Neural cell (in vitro differentiated cells): ENCODE measurements at regions not wholly inside any gene's neighbourhood (a gene's known extent, or its start where the extent isn't known, plus 50 kb on each side); places are given as distances from the start of the nearest gene placed in this dataset.

Experiments
- EP300 ChIP-seq: fragments of 450-650 bp; conservative IDR thresholded peaks from 2 replicates; pipeline ENCODE4 v1.6.1; 2014; ENCODE audit warnings: antibody characterized with exemption, mild to moderate bottlenecking, moderate library complexity; ENCODE audit not compliant: poor library complexity, severe bottlenecking
- POLR2AphosphoS5 ChIP-seq: IDR thresholded peaks from 2 replicates; pipeline ENCODE4 v1.6.1; 2012
- SMC3 ChIP-seq: fragments of 450-650 bp; conservative IDR thresholded peaks from 2 replicates; pipeline ENCODE4 v1.6.1; 2014; ENCODE audit warnings: antibody characterized with exemption, mild to moderate bottlenecking, moderate library complexity; ENCODE audit not compliant: poor library complexity
- TF ChIP-seq, protein P1 (sequence below): fragments of 450-650 bp; IDR thresholded peaks from 2 replicates; pipeline ENCODE4 v1.5.1; 2014; ENCODE audit warnings: antibody characterized with exemption, mild to moderate bottlenecking, moderate library complexity; ENCODE audit not compliant: poor library complexity, severe bottlenecking
- TF ChIP-seq, protein P2 (sequence below): IDR thresholded peaks from 2 replicates; pipeline ENCODE4 v1.6.1; 2012; ENCODE audit warnings: borderline replicate concordance

DNA sequence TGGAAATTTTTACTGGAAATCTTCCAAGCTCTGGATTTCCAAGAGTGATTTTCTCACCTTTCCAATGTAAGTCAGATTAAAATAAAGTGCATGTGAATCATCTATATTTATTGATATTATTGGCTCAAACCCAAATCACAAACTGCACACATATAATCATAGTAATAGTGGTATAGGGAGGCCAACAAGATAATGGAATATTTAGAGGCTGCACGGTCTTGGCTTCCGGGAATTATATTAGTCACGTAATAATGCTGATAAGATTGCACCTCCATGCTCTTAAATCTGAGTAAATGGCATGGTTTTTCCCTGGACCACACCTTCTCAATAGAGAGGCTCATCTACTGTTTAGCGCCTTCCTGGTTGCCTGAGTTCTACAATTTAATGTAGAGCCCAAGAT is 567.1 kb upstream of the NR2F2 start:
- TF ChIP-seq, protein P1, sequence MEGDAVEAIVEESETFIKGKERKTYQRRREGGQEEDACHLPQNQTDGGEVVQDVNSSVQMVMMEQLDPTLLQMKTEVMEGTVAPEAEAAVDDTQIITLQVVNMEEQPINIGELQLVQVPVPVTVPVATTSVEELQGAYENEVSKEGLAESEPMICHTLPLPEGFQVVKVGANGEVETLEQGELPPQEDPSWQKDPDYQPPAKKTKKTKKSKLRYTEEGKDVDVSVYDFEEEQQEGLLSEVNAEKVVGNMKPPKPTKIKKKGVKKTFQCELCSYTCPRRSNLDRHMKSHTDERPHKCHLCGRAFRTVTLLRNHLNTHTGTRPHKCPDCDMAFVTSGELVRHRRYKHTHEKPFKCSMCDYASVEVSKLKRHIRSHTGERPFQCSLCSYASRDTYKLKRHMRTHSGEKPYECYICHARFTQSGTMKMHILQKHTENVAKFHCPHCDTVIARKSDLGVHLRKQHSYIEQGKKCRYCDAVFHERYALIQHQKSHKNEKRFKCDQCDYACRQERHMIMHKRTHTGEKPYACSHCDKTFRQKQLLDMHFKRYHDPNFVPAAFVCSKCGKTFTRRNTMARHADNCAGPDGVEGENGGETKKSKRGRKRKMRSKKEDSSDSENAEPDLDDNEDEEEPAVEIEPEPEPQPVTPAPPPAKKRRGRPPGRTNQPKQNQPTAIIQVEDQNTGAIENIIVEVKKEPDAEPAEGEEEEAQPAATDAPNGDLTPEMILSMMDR: no peak
- TF ChIP-seq, protein P2, sequence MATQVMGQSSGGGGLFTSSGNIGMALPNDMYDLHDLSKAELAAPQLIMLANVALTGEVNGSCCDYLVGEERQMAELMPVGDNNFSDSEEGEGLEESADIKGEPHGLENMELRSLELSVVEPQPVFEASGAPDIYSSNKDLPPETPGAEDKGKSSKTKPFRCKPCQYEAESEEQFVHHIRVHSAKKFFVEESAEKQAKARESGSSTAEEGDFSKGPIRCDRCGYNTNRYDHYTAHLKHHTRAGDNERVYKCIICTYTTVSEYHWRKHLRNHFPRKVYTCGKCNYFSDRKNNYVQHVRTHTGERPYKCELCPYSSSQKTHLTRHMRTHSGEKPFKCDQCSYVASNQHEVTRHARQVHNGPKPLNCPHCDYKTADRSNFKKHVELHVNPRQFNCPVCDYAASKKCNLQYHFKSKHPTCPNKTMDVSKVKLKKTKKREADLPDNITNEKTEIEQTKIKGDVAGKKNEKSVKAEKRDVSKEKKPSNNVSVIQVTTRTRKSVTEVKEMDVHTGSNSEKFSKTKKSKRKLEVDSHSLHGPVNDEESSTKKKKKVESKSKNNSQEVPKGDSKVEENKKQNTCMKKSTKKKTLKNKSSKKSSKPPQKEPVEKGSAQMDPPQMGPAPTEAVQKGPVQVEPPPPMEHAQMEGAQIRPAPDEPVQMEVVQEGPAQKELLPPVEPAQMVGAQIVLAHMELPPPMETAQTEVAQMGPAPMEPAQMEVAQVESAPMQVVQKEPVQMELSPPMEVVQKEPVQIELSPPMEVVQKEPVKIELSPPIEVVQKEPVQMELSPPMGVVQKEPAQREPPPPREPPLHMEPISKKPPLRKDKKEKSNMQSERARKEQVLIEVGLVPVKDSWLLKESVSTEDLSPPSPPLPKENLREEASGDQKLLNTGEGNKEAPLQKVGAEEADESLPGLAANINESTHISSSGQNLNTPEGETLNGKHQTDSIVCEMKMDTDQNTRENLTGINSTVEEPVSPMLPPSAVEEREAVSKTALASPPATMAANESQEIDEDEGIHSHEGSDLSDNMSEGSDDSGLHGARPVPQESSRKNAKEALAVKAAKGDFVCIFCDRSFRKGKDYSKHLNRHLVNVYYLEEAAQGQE: no peak
- TF ChIP-seq EP300 (no peak), POLR2AphosphoS5 (no peak), SMC3 (no peak)
